ENCODE measurements at regions not wholly inside any gene's neighbourhood (a gene's known extent, or its start where the extent isn't known, plus 50 kb on each side); places are given as distances from the start of the nearest gene placed in this dataset.
"Not testable (repeated sequence)": the region's sequence is repeated elsewhere in the genome, so short reads cannot be mapped to it uniquely, and the experiment has no call there.

DNA sequence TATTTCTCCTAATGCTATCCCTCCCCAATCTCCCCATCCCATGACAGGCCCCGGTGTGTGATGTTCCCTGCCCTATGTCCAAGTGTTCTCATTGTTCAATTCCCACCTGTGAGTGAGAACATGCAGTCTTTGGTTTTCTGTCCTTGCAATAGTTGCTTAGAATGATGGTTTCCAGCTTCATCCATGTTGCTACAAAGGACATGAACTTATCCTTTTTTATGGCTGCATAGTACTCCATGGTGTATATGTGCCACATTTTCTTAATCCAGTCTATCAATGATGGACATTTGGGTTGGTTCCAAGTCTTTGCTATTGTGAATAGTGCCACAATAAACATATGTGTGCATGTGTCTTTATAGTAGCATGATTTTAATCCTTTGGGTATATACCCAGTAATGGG is 51.3 kb upstream of the RIOK2 start:
- intact Hi-C loops (cut with micrococcal nuclease): loop anchor here (10.0 kb wide), 2 partner anchors 300 to 1590 kb away; no protein-coding TSS in a partner anchor

DNA sequence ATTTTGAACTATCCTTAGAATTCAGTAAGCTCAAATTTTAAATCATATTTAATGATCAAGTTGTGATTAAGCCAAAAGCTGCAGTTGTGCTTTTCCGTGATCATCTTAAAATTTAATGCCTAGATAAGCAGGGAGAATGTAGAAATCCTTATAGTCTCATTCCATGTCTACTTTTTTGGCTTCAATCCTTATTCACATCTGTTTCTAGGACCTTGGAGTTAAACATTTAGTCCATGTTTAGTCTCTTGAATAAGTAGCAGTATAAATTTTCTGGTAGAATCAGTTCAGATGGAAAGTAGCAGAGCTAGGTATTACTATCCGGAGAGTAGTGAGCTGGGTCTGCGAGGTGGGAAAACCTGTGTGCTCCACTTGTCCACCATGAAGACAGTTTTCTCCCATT is 59.3 kb upstream of the RIOK2 start:
- no peaks in the 10 kb centered on the region for H3K4me1 ChIP-seq
- no peaks in the 10 kb centered on the region for H3K27me3 ChIP-seq (ENCODE audit: low read depth)
- intact Hi-C loops (cut with micrococcal nuclease): no loop called here
- peaks cover 5% of the 10 kb centered on the region for H3K9me3 ChIP-seq (replicated peaks)
- no peak for DNase-seq
- no peak overlapping the region for H3K27ac ChIP-seq (replicated peaks)
- TF ChIP-seq, protein P1, sequence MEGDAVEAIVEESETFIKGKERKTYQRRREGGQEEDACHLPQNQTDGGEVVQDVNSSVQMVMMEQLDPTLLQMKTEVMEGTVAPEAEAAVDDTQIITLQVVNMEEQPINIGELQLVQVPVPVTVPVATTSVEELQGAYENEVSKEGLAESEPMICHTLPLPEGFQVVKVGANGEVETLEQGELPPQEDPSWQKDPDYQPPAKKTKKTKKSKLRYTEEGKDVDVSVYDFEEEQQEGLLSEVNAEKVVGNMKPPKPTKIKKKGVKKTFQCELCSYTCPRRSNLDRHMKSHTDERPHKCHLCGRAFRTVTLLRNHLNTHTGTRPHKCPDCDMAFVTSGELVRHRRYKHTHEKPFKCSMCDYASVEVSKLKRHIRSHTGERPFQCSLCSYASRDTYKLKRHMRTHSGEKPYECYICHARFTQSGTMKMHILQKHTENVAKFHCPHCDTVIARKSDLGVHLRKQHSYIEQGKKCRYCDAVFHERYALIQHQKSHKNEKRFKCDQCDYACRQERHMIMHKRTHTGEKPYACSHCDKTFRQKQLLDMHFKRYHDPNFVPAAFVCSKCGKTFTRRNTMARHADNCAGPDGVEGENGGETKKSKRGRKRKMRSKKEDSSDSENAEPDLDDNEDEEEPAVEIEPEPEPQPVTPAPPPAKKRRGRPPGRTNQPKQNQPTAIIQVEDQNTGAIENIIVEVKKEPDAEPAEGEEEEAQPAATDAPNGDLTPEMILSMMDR (IDR thresholded peaks at IDR 0.05; ENCODE audit: borderline replicate concordance): no peak
- H3K4me3 ChIP-seq: no peak overlapping the region
- H3K36me3 ChIP-seq: no peaks in the 10 kb centered on the region

More for the DNA sequence above, 51.3 kb upstream of the RIOK2 start:
- not testable (repeated sequence) for H3K4me3 ChIP-seq; H3K27me3 ChIP-seq (ENCODE audit: low read depth); H3K27ac ChIP-seq (replicated peaks); DNase-seq; H3K36me3 ChIP-seq
- H3K9me3 ChIP-seq (replicated peaks): peaks cover 14% of the 10 kb centered on the region
- H3K4me1 ChIP-seq: peaks cover 15% of the 10 kb centered on the region

DNA sequence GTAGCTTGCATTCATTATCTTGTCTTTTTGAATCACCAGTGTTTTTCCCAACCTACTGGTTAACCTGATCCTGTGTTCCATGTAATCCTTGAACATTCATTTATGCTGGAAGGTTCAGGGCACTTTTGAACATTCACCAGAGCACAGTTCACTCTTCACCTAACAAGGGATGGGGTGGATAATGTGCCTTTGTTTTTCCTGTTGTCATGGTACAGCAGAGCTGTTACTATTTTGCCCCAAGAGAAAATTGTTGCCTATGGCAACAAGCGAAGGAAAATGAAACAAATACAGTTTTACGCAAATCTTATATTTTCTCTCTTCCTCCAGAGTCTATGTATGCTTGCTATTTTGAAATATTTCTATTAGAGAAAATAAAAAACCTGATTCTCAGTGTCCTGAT is 60.3 kb upstream of the RIOK2 start:
- TF ChIP-seq, protein P1 (IDR thresholded peaks at IDR 0.05; ENCODE audit: borderline replicate concordance): no peak
- H3K27ac ChIP-seq (replicated peaks): no peak overlapping the region

DNA sequence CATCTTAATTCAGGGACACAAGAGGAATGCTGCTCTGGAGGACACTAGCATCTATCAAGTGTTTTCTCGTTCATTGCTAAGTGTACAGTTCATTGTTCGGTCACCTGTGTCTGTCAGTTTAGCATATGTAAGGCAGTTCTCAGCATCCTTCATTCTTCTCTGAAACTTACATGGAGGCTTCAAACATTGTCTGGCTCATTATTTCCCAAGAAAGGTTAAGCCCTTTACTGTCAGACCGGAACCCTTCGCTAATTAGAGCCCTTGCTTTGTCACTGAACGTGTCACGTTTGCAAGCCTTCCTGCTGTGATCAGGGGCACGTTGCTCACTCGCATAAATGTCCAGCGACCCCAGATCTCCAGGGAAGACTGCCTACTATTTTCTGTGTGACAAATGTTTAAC is 62.3 kb upstream of the RIOK2 start:
- Histone ChIP-seq H3K27me3 (ENCODE audit: low read depth) (no peaks in the 10 kb centered on the region), H3K4me1 (no peaks in the 10 kb centered on the region), H3K9me3 (replicated peaks) (peaks cover 10% of the 10 kb centered on the region), H3K27ac (replicated peaks) (no peak overlapping the region), H3K4me3 (no peak overlapping the region), H3K36me3 (no peaks in the 10 kb centered on the region)
- DNase-seq: no peak
- intact Hi-C loops (cut with micrococcal nuclease): no loop called here
- TF ChIP-seq, protein P1 (IDR thresholded peaks at IDR 0.05; ENCODE audit: borderline replicate concordance): no peak

More for the DNA sequence above, 60.3 kb upstream of the RIOK2 start:
- intact Hi-C loops (cut with micrococcal nuclease): no loop called here
- Histone ChIP-seq H3K9me3 (replicated peaks) (peaks cover 6% of the 10 kb centered on the region), H3K27me3 (ENCODE audit: low read depth) (no peaks in the 10 kb centered on the region), H3K4me1 (no peaks in the 10 kb centered on the region), H3K36me3 (no peaks in the 10 kb centered on the region), H3K4me3 (no peak overlapping the region)
- no peak for DNase-seq

DNA sequence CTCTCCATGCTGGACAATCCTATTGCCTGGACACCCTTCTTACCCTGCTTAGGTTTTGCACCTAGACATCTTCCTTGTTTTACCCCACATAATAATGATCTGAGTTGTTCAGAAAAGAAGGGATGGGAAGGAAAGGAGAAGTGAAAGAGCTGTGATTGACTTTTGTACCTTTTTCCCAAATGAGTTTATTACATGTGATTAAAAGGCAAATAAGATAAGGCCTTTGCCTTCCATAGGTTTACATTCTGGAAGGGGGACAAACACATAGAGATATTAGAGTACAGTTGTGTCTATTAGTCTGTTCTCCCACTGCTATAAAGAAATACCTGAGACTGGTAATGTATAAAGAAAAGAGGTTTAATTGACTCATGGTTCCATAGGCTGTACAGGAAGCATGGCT is 67.1 kb upstream of the RIOK2 start:
- intact Hi-C loops (cut with micrococcal nuclease): no loop called here
- TF ChIP-seq, protein P1 (IDR thresholded peaks at IDR 0.05; ENCODE audit: borderline replicate concordance): no peak
- H3K27me3 ChIP-seq (ENCODE audit: low read depth): no peaks in the 10 kb centered on the region
- H3K9me3 ChIP-seq (replicated peaks): peaks cover 32% of the 10 kb centered on the region
- DNase-seq: no peak
- no peak overlapping the region for H3K4me3 ChIP-seq
- H3K27ac ChIP-seq (replicated peaks): no peak overlapping the region
- H3K4me1 ChIP-seq: no peaks in the 10 kb centered on the region
- no peaks in the 10 kb centered on the region for H3K36me3 ChIP-seq

DNA sequence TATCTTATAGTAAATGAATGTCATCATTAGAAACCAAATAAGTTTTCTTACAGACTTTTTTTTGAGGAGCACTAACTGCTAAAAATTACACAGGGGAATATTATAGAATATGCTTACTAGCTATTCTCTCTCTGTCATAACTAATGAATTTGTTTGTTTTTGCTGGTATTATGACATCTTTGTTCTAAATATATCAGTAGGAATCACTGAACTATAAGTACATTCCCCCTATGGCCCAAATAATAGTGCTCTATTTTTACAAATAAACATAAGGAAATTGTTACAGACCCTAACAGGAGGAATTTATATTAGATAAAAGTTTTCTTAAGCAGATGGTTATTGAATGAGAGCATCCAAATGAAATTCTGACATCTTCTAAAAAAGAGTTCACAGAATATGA is 83.0 kb upstream of the RIOK2 start:
- Histone ChIP-seq H3K4me1 (no peaks in the 10 kb centered on the region), H3K27ac (replicated peaks) (no peak overlapping the region), H3K4me3 (no peak overlapping the region), H3K27me3 (ENCODE audit: low read depth) (no peaks in the 10 kb centered on the region), H3K36me3 (no peaks in the 10 kb centered on the region), H3K9me3 (replicated peaks) (peaks cover 11% of the 10 kb centered on the region)
- DNase-seq: no peak
- TF ChIP-seq, protein P1 (IDR thresholded peaks at IDR 0.05; ENCODE audit: borderline replicate concordance): no peak
- intact Hi-C loops (cut with micrococcal nuclease): no loop called here
